AG10803 (cell line): ENCODE measurements at regions not wholly inside any gene's neighbourhood (a gene's known extent, or its start where the extent isn't known, plus 50 kb on each side); places are given as distances from the start of the nearest gene placed in this dataset.
A peak's percentile ranks its signal among the peaks of the same experiment; 100 is the strongest.

Experiments used
- DNase-seq: peaks from one replicate; pipeline ENCODE4 v3.0.0; 2010; ENCODE audit warnings: low read depth
- H3K4me3 ChIP-seq: 2 replicates; pipeline ENCODE4 v1.5.1; 2011; ENCODE audit warnings: mild to moderate bottlenecking, low read length, control low read depth
- TF ChIP-seq, protein P1 (sequence below): conservative IDR thresholded peaks from 2 replicates; pipeline ENCODE4 v1.5.1; 2011; ENCODE audit warnings: mild to moderate bottlenecking, low read length, control low read depth, inconsistent platforms

DNA sequence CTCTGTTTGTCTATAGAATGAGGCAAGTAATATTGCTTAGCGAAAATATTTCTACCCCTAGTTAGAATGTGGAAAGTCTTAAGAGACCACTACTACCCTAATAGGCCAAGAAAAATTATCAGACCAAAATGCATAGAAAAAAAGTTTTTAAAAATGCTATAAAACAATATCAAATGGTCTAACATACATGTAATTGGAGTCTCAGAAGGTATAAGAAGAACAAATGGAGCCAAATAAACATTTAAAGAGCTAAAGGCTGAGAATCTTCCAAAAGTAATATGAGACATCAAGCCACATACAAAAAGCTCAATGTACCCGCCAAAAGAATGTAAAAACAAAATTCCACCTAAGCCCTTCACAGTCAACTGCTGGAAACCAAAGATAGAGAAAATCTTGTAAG is 133.5 kb upstream of the GADL1 start:
- TF ChIP-seq, protein P1, sequence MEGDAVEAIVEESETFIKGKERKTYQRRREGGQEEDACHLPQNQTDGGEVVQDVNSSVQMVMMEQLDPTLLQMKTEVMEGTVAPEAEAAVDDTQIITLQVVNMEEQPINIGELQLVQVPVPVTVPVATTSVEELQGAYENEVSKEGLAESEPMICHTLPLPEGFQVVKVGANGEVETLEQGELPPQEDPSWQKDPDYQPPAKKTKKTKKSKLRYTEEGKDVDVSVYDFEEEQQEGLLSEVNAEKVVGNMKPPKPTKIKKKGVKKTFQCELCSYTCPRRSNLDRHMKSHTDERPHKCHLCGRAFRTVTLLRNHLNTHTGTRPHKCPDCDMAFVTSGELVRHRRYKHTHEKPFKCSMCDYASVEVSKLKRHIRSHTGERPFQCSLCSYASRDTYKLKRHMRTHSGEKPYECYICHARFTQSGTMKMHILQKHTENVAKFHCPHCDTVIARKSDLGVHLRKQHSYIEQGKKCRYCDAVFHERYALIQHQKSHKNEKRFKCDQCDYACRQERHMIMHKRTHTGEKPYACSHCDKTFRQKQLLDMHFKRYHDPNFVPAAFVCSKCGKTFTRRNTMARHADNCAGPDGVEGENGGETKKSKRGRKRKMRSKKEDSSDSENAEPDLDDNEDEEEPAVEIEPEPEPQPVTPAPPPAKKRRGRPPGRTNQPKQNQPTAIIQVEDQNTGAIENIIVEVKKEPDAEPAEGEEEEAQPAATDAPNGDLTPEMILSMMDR = no peak
- no peak for DNase-seq
- H3K4me3 ChIP-seq = no peak overlapping the region

DNA sequence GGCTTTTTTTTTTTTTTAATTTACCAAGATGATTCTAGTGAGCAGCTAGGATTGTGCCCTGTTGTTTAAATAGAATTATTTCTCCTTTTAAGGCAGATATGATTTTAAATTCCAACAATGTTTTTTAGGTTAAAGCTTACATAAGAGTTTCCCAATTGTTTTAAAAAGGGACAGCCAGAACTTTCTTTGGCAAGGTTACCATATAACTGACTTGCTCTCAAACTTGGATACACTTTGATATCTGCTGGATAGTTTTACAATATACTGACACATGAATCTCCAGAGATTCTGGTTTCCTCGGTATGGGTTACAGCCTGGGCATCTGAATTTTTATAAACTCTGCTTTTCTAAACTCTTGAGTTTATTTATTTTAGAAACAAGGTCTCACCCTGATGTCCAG is 134.3 kb upstream of the GADL1 start:
- DNase-seq = no peak
- no peak overlapping the region for H3K4me3 ChIP-seq
- TF ChIP-seq, protein P1 = no peak

DNA sequence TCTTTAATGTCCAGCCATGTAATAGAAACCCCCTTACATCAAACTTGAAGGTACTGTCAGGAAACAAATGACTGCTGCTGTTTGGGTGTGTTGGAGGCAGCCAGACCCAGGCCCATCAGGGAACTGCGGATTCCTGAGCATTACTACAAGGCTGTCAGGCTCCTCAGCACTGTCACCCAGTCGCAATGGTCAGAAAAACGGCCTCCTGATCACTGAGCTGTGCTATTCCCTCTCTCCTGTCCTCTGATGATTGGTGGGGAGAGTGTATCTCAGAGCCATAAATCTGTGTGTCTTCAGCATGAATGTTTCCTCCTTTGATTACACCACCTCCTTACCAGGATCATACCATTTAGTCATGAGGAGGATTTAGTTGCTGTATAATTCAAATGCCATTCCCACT is 135.2 kb upstream of the GADL1 start:
- TF ChIP-seq, protein P1 = no peak
- no peak overlapping the region for H3K4me3 ChIP-seq
- DNase-seq = no peak

DNA sequence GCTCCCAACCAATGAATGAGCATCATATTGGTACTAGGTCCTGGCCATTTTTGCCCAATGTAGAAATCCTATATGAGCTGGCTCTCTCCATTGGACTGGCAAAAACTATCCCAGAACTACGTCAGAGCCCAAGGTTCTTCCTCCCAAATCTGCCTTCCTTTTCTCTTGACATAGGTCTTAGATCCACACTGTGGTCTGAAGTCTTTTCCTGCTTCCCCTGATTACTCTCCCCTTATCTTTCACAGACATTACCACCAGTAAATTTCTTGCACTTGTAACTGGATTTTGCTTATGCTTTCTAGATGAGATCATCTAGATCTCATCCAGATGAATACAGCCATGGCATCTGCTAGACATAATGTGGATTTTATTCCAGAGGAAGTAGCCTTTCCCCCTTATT is 141.2 kb upstream of the GADL1 start:
- no peak for DNase-seq
- no peak overlapping the region for H3K4me3 ChIP-seq
- TF ChIP-seq, protein P1 = no peak

DNA sequence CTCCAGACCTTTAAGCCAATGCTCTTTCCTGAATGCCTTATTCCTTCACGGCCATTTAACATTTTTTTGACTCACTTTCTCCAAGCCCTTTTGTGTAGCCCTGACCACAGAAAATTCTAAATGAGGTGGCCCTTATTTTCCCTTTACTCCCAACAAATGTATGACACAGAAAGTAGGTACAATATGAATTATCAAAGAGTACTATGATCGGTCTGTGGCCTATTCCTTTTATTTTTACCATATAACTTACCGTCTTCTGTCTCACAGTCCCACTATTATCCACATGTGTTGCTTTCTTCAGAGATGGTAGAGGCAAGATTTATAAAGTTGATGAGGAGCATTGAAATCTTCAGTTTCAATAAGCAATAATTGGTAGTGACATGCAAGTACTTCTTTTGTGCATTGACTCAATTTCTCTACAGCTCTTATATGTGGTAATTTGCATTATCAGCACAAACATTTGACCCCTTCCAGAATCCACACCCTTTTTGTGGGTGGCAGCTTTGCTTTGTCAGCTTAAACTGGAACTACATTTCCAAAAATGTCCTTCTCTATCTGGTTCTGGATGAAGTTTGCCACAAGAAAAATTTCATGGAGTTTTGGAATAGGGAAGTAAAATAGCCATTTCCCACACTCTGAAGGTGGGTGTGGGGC is 143.8 kb upstream of the GADL1 start:
- H3K4me3 ChIP-seq = no peak overlapping the region
- DNase-seq = no peak
- TF ChIP-seq, protein P1 = no peak

DNA sequence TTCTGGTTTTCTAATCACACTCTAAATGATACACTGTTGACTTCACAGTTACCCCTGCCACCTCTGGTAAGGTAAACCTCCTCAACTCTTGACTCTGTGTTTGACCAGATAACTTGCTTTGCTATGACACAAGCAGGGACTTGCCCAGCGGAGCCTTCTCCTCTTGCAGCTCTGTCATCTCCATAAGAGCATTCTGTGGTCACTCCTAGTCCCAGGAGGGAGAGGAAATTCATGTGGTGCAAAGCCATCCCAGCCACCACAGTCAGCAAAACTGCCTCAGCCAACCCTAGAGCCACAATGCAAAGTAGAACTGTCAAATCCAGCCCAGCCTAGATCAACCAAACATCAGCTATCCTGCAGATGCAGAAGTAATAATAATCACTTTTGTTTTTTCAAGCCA is 144.7 kb upstream of the GADL1 start:
- H3K4me3 ChIP-seq = no peak overlapping the region
- DNase-seq = peak; percentile 40
- TF ChIP-seq, protein P1 = no peak

DNA sequence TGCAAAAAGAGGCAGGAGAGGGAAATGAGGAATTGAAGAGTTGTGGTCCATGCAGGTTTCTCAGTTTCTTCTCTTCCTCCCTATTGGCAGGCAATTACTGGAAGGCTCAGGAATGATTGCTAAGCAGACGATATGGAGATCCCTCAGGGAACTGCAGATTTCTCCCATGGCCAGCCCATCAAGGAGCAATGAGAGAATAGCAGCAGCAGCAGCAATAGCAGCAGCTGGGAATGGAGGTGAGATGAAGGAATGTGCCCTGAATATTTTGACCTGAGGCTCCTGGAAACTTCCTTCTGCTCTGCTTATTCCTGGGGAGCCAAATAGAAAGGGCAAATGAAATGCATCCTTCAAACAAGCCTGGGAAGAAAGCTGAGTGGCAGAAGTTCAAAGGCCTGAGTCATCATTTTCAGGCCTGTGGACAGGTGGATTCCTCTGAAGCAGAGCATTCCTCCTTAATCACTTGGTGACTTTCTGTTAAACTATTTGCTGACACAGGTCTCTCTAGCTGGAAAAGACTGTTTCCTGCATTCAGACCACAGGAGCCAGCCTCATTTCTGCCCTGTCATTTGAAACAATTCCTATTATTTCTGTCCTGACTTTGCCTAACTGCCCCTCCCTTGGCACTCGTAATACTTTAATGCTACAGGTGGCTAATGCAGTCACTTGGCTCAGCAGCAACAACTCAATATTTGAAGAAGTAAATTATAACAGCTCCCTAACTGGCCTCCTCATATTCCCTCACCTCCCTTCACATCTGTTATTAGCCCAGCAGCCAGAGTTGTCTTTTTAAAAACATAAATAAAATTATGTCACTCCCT is 146.9 kb upstream of the GADL1 start:
- DNase-seq = peak; percentile 85
- TF ChIP-seq, protein P1 = no peak
- no peak overlapping the region for H3K4me3 ChIP-seq
